HG03342 (cell line): ENCODE measurements at regions not wholly inside any gene's neighbourhood (a gene's known extent, or its start where the extent isn't known, plus 50 kb on each side); places are given as distances from the start of the nearest gene placed in this dataset.

ENCODE experiments used
- ATAC-seq: cut with Tn5 transposase; IDR thresholded peaks from one replicate; pipeline ENCODE4 v1.9.1; 2021; ENCODE audit warnings: mild to moderate bottlenecking, moderate library complexity; ENCODE audit not compliant: unreplicated experiment

DNA sequence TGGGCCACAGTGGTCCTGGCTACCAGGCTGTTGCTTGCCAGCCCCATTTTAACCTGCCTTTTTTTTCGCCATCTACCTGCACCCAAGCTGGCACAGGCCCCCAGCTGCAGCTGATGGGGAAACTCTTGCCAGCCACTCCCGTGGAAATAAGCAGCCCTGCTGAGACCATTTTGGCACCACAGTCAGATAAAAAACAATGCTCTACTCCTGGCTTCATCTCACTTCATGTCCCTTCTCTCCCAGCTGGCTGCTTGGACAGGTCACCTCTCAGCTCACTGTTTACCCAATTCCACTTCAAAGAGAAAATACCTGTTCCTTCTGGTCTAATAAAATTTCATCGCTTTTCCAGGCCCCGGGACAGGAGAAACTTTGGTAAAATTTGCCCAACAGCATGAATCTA lies 322.6 kb upstream of the SLC30A5 start:
- ATAC-seq: no peak

DNA sequence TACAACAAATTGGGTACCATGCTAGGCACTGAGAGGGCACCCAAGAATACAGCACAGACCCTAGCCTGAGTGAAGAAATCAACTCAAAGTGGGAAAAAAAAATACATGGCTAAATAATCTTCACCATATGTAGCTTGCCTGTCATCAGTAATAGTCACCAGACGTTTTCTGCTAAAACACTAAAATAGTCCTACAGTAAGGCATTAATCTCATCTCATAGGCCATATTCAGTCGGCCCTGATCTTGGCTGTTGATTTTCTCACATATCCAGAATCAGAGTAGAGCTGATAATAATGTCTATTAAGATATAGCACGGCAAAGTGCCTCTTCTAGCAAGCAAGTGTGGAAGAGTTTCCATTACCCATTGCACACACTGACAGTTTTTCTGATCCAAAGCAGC lies 322.1 kb upstream of the SLC30A5 start:
- ATAC-seq: no peak

DNA sequence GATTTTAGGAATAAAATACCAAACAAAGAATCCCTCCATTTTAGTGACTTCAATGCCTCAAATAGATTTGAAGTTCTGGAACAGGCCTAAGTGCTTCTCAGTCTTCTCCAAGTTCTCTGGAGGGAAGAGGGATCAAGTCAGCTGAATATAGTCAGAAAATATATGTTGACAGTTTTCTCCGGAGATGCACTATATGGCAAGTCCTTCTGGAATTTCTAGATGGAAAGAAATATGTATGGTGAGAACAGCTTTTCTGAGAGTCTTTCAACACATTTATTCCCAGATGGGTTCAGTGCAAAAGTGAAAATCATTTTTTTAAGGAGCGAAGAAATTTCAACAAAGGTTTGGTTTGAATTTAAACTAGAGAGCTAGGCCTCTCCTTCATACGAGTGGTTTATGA lies 317.4 kb upstream of the SLC30A5 start:
- no peak for ATAC-seq

DNA sequence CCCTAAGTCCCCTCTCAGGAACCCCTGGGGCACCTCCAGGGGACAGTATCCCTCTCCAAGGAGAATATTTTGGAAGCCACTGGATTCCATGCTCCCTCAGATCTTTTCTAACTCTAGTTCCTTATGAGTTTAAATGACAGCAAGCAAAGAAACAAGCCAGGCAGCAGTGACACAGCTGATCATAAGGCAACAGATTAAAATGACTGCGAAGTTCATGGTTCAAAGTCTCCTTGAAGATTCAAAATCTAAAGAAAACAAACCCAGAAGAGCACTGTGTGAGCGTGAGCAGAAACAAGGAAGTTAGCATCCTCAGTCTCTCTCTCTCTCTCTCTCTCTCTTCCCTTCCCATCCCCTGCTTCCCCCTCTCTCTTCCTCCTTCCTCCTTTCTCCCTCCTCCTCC lies 316.7 kb upstream of the SLC30A5 start:
- no peak for ATAC-seq

DNA sequence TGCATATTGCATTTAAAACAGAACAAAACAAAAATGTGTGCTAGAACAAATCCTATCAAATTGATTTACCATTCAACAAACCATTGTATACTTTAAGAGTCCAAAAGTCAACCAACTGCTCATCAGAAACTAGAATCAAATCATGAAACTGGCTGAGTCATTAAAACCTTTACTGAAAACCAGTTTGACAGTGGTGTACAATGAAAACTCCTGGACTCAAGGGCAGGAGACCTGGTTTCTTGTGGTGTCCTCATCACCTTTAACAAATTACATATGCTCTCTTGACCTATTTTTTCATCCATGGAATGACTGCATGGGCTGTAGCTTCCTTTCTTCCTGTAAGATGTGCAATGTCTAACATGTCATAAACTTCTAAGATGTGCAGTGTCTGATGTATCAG lies 315.3 kb upstream of the SLC30A5 start:
- ATAC-seq: no peak

DNA sequence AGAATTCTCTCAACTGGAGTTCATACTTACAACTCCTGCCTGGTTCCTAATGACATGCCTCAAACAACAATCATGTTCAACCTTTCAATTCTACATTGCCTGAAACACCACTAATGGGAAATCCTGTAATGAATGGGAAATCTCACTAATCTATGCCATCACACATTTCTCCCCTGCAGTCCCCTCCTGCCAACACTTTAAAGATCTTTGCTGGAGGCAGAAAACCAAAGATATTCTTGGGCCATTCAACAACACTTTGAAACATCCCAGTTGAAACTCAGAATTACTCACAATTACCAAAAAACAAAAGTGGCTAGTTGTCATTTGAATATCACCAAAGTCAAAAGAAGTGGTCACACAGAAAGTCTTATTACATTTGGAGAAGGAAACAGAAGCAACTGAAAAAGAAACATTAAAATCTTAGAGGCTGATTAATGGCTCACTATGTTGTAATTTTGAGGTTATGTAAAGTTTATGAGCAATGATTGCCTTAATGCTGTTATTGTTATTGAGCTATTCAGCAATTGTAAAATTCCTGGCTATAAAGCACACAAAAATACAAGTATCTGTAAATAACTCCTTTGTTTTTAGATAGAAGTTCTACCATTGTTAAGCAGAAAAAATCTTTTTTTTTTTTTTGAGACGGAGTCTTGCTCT lies 313.4 kb upstream of the SLC30A5 start:
- ATAC-seq: no peak

DNA sequence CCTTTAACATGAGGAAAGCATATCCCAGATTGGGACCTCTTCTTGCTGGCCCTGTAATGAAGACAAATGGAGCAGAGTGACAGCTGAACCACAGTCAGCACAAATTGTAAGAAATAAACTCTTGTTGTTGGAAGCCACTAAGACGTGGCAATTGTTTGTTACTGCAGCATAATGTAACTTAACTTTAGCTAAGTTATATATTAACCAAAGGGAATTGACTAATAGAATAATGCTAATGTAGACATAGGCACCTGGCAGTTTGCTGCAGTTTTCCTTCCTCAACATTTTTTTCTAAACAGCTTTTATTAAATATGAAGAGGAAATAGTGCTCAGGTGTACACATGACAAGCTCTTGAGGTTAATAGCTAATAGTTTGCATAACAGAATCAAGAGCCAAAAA lies 300.7 kb upstream of the SLC30A5 start:
- ATAC-seq: no peak

DNA sequence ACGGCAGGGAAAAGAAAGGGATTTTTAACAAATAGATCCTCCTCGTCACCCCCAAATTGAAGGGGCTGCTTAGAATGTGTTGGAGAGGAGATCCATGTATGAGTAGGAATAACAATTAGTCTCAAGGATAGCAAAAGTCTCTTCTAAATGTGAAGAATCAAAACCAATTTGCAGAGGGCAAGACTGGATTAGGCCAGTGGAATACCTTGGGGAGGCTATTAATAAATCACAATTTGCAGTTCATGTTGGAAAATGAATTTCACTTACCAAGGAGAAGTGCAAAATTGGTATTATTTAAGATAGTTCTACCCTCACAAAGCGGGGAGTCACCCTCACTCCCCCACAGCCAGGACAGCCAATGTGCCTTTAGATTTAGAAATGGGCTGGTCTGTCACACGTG lies 299.8 kb upstream of the SLC30A5 start:
- no peak for ATAC-seq

DNA sequence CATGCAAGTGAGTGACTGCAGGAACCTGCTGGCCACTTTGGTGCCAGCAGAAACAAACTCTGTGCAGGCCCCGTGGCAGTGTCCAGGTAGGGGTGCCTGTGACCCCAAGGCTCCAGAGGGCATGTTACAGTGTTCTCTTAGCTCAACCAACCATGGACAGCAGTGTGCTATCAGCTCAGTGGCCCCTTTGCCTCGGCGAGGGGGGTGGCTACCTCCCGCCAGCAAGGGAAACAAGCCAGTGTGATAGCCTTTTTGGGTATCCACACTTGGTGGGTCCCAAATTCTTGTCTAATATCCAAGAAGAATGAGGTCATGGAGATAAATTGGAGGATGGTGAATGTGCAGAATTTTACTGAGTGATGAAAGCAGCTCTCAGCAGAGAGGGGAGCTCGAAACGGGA lies 298.6 kb upstream of the SLC30A5 start:
- ATAC-seq: no peak

DNA sequence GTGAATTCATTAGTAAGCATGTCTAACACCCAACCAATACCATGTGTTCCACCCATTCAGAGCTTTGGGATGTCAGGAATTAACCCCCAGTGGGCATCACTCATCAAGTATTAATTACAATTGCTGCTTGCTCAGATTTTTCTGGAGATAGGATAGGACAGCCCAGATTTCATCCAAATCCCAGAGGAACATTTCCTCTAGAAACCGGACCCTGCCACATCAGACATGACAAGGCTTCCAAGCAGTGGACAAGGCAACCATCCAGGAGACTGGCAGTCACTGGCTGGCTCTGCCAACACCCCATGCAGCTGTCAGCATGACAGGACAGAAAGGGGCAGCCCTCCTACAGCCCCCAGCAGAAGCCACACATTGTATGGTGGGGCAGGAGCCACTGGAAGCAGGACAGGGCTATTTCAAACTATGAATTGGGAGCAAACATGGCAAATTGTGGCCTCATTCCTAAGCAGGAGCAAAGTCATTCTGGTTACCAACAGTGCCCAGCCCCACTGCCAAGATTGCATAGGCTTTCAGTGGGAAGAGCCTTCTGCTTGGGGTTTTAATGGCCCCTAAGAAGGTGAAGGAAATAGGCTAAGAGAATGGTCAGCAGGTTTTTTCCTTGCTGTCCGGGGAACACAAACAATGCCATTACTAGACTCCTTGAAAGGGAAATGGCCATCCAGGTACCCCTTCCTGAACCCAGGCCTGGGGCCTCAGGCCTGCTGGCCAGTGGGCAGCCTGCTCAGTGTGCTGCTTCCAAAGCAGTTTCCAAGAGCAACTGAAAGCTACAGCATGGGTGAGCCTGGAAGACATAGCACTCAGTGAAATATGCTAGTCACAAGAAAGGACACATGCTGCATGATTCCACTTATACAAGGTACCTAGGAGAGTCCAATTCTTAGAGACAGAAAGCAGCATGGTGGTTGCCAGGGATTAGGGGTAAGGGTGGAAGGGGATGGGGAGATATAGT lies 294.7 kb upstream of the SLC30A5 start:
- no peak for ATAC-seq

DNA sequence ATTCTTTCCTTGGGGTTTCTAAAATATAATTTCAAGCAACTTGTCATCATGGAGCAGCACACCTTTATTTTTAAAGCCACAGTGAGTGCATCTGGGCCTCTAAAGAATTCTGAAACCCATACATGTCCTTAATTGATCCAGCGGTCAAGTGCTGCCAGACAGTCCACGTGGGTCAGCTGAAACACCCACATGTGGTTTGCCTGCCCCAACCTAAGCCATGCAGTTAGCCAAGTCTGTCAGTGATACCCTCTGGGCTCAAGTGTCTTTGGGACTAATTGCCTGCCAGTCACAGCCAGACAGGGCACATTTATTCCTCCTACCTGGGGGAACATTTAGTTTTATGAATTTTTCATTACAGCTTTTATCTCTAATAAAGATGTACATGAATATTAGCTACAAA lies 291.4 kb upstream of the SLC30A5 start:
- ATAC-seq: no peak

DNA sequence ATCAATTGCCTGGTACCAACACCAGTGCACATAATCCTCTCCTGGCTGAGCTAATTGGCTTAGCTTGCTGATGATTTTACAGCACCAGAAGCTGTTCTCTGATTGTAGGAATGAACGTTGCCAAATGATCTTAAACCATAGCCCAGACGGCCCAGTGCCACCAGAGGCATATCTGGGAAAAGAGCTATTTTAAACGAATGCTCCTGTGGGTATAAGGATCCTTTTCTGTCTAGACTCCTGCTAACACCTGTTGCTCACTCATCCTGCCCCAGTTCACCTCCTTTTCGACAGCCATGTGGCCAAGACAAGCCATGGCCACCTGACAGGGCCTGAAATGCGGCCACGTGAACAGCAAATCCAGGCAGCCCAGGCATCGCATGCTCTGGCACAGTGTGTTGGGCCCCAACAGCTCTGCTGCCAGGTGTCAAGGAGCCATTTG lies 289.9 kb upstream of the SLC30A5 start:
- ATAC-seq: no peak

DNA sequence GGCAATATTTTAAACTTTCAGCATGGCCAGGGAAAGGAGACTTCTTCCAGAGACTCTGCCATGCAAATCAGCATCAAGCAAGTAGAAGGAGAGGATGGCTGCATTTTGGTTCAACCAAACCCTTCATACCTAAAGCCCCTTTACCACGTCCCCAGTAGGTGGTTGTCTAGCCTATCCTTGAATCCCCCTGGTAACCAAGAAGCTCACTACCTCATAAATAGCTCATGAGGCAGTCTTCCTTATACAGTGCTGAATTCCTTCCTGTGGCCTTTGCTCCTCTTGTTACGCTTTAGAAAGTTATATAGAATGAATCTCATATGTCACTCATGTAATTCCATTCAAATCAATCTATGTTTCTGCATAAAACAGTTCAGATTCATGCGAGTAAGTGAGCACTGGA lies 289.5 kb upstream of the SLC30A5 start:
- ATAC-seq: no peak

DNA sequence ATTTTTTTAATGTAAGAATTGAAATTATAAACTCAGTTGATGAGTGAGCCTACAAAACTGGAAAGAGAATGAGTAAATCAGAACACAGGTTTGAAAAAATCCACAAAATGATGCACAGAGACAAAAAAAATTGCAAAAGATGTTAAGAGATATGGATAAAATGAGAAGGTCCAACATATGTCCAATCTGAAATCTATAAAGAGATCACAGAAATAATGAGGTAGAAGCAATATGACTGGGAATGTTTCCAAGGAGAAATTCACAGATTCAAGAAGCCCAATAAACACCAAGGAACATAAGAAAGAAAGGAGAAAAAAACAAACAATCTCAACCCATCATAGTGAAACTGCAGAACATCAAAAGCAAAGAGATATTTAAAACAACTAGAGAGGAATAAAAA lies 288.4 kb upstream of the SLC30A5 start:
- ATAC-seq: no peak

DNA sequence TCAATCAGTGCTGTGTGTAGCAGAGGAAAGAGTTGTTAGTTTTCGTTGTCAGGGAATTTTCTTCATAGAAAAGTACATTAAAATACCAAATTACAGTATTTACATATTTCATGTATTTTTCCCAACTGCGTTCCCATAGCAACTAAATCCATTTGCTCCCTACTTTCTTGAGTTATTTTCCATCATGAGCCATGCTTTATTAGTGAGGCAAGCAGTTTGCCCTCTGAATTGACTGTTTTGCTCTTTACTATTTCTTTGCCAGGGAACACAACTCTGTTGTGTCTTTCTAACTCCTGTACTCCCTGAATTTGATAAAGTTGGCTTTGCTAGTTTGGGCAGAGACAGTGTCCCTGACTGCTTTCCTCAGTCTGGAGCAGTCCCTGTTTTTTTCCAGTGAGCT lies 276.2 kb upstream of the SLC30A5 start:
- no peak for ATAC-seq

DNA sequence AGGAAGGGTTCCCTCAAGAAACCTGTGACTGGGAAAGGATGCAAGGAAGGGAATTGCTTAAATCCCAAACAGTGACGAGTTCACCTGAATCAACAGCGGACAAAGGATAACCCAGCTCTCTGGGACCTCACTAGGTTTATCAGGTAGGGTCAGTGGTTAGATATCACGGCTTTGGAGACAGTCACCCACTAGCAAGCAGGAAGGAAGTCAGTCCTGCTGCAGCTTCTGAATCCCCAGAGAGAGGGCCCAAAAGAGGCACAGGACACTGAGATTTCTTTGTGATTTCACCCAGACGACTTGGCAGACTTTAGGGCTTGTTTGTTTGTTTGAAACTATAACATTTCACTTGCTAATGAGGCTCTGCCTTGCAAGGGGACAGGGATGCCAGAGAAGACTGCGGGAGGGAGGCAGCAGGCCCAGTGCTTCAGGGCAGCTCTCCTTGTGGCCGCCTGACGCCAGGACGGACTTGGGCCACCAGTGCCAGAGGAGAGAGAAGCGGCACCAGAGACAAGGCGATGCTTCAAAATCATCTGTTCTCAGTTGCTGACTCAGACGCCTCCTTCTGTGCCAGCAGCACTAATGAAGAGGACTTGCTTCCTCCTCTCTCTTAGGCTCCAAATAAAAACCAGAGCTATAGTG lies 275.6 kb upstream of the SLC30A5 start:
- ATAC-seq: no peak

DNA sequence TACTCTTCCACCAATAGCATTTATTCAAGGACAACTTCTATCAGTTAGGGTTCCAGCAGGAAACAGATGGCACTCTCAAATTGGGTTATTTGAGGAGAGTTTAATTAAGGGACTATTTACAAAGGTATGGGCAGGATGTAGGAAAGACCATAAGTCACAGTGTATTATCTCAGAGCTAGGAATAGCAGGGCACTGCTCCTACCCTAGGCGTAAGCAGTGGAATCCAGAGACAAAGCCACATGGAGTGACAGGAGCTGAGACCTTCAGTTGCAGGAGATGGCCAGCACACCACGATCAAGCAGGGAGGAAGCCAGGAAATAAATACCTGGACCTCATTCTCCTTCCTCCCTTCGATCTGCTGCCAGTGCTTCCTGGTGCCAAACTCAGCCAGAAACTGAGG lies 274.9 kb upstream of the SLC30A5 start:
- ATAC-seq: no peak

DNA sequence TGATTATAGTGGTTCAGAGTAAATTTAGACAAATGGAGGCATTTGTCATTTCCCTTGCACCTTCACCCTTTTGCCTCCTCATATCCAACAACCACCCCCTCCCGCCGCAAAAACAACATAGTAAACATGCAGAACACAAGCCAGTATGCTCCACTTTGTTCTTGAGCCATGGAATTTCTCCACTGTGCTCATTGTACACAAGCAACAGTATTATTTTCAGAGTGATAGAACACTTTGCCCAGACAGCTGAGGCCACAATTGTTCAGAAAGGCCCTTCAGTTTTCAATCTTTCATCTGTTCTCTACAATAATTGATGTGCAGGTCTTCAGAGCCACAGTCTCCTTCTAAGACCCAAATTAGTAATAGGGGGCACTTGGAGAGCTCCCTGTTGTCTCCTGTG lies 272.8 kb upstream of the SLC30A5 start:
- no peak for ATAC-seq

DNA sequence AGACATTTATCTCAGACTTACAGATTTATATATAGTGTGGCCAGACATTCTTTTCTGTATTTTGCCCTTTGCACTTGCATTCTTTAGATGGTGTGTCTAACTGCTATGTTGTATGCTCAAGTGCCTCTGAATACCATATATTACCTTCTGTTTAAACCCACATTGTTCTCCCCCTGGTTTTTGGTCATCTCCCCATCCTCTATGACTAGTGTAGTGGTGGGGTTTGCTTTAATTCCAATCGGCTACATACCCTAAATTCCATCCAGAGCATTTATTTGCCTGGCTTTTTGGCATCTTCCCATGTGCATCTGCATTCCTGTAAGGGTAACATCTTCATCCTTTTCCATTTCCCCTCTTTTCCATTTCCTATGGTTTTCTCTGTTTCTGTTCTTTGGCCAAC lies 271.0 kb upstream of the SLC30A5 start:
- ATAC-seq: no peak

DNA sequence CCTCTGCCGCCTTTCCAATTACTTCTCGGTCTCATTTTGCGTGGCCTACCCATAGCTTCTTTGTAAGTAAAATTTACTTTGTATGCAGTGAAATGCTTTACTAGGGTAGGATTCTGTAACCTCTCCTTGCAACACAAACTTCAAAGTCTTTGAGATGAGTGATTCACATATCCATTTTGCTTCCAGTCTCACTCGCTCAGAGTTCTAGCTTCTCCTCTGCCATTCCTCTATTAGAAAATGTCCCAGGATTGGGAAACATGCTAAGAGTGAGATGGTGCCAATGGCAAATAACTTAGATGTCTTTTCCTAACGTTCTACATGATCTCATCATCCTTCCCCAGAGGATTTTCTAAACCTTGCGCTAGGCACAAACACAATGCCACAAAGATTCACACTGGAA lies 270.5 kb upstream of the SLC30A5 start:
- ATAC-seq: no peak

DNA sequence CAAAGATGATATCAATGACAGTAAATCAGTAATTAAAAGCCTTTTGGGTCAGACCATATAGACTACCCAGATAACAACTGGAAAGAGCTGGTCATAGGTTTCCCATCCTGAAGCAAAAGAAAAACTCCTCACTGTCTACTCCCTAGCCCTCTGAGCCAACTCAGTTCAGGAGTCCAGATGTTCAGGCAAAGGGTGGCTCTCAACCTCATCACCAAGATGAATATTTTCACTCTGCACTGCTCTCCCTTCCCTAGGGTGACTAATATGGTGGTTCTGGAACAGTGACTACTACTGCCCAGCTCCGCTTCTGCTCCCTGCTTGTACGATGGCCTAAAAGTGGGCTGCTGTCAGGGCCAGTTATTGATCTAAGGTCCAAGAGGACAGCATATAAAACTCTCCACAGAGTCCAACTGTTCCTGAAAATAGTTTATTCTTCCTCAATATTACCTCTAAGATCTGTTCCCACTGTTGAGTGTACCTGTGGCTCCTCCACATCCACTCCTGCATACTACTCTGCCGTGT lies 263.4 kb upstream of the SLC30A5 start:
- ATAC-seq: no peak
